Keratinocyte (primary cell): ENCODE measurements at regions not wholly inside any gene's neighbourhood (a gene's known extent, or its start where the extent isn't known, plus 50 kb on each side); places are given as distances from the start of the nearest gene placed in this dataset.

Experiments used
- DNase-seq: peaks from one replicate; pipeline ENCODE4 v3.0.0-alpha.2; 2011; ENCODE audit warnings: low read depth, missing footprints, low spot score
- FAIRE-seq: peaks from 2 replicates; lab custom pipeline; 2011; peaks lifted over from hg19 to GRCh38; lab: Jason Lieb, UNC
- H2AFZ ChIP-seq: 2 replicates; pipeline ENCODE4 v1.6.0; 2012; ENCODE audit warnings: low read length, control low read depth, inconsistent platforms; ENCODE audit not compliant: control insufficient read depth
- H3K27ac ChIP-seq: 2 replicates; pipeline ENCODE4 v1.5.1; 2011; ENCODE audit warnings: low read length; ENCODE audit not compliant: control insufficient read depth, insufficient read depth
- H3K27me3 ChIP-seq: 3 replicates; pipeline ENCODE4 v1.6.0; 2011; ENCODE audit warnings: low read length; ENCODE audit not compliant: control insufficient read depth, insufficient read depth; ENCODE audit errors: extremely low read depth
- H3K36me3 ChIP-seq, 2 experiments: 2 replicates in 1 of 2; 3 replicates in 1 of 2; pipeline ENCODE4 v1.5.1; 2011; ENCODE audit warnings: low read length in 2 of 2, mild to moderate bottlenecking in 1 of 2; ENCODE audit not compliant: control insufficient read depth in 2 of 2, insufficient read depth in 2 of 2; ENCODE audit errors: extremely low read depth in 1 of 2
- H3K4me1 ChIP-seq: 3 replicates; pipeline ENCODE4 v1.5.1; 2011; ENCODE audit warnings: low read length; ENCODE audit not compliant: control insufficient read depth, insufficient read depth; ENCODE audit errors: extremely low read depth
- H3K4me2 ChIP-seq: 3 replicates; pipeline ENCODE4 v1.6.0; 2011; ENCODE audit warnings: low read depth, low read length; ENCODE audit not compliant: control insufficient read depth, insufficient read depth; ENCODE audit errors: extremely low read depth
- H3K4me3 ChIP-seq, 3 experiments: fragments of 200-600 bp in 1 of 3; sonication (generic) in 1 of 3; 2 replicates in 2 of 3; 3 replicates in 1 of 3; pipeline ENCODE4 v1.5.1; 2011 to 2016; ENCODE audit warnings: low read length in 3 of 3, mild to moderate bottlenecking in 3 of 3, control low read depth in 2 of 3, inconsistent platforms in 1 of 3, low read depth in 1 of 3, mixed read lengths in 1 of 3, mixed run types in 1 of 3, moderate library complexity in 1 of 3; ENCODE audit not compliant: control insufficient read depth in 2 of 3, insufficient read depth in 2 of 3; ENCODE audit errors: extremely low read depth in 1 of 3
- H3K79me2 ChIP-seq: 2 replicates; pipeline ENCODE4 v1.6.0; 2012; ENCODE audit warnings: low read length; ENCODE audit not compliant: control insufficient read depth, insufficient read depth
- H3K9ac ChIP-seq: 3 replicates; pipeline ENCODE4 v1.6.0; 2011; ENCODE audit warnings: low read length; ENCODE audit not compliant: control insufficient read depth, insufficient read depth; ENCODE audit errors: extremely low read depth
- H3K9me1 ChIP-seq: 3 replicates; pipeline ENCODE4 v1.6.0; 2011; ENCODE audit warnings: low read length; ENCODE audit not compliant: control insufficient read depth, insufficient read depth; ENCODE audit errors: extremely low read depth
- H3K9me3 ChIP-seq: 2 replicates; pipeline ENCODE4 v1.5.1; 2012; ENCODE audit warnings: low read depth, low read length; ENCODE audit not compliant: control insufficient read depth
- H4K20me1 ChIP-seq: 3 replicates; pipeline ENCODE4 v1.6.0; 2011; ENCODE audit warnings: low read length; ENCODE audit not compliant: control insufficient read depth, insufficient read depth; ENCODE audit errors: extremely low read depth
- EZH2 ChIP-seq: IDR thresholded peaks from one replicate; pipeline ENCODE4 v1.6.1; 2012; ENCODE audit warnings: inconsistent platforms, mild to moderate bottlenecking, low read length, moderate library complexity
- dilution Hi-C: fragments of 300-500 bp; cut with MboI; formaldehyde crosslinking; loops from one replicate; pipeline ENCODE4 v1.7.0; 2020; ENCODE audit warnings: low sequenced_read_pairs; ENCODE audit not compliant: extremely low pct_ligation_motif_present
- TF ChIP-seq, protein P1 (sequence below), 3 experiments: IDR thresholded peaks in 1 of 3; conservative IDR thresholded peaks in 1 of 3; optimal IDR thresholded peaks in 1 of 3; 2 replicates in 2 of 3; 3 replicates in 1 of 3; pipeline versions ENCODE3 to v1.5.1; 2011; ENCODE audit warnings: low read length in 3 of 3, mild to moderate bottlenecking in 3 of 3, moderate library complexity in 2 of 3, control low read depth in 1 of 3, inconsistent platforms in 1 of 3; ENCODE audit not compliant: insufficient read depth in 2 of 3; ENCODE audit errors: extremely low read depth in 1 of 3

DNA sequence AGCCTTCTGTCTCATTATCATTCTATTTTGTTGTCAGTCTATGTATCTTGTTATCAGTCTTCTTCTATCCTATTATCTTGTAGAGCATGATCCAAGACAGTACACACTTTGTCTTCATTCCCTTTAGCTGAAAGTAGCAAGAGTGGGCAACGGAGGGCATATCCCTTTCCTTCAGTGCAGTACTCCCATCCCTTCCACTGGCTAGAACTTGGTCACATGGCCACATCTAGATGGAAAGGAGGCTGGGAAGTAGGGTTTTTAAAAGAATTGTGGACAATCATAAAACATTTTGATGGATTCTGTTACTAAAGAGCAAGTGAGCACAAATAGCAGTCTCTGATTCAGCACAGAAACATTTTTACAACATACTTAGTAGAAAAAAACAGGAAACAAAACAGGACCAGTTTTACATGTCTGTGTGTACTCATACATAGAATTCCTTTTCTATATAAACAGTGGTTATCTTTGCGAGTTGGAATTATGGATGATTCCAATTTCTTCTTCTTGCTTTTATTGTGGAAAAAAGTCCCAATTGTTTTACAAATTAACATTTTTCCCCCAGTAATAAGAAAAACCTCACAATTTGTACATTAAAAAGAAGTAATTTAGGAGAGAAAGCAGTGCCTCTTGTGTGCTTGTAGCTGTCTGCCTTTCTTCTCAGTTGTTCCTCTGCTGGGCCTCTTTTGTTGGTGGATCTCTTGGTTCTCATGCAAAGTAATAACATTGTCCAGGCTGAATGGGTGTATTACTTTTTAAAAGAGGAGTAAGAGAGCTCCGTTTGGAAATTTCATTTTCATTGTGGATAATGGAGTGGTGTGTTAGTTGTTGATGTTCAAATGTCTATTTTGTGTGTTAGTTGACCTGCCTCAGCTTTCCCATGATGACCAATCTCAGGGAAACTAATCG, 410.9 kb upstream of the TRPC7 start:
- H3K27me3 ChIP-seq = peaks cover 3% of the 10 kb centered on the region
- TF ChIP-seq EZH2 = no peak
- TF ChIP-seq, protein P1, sequence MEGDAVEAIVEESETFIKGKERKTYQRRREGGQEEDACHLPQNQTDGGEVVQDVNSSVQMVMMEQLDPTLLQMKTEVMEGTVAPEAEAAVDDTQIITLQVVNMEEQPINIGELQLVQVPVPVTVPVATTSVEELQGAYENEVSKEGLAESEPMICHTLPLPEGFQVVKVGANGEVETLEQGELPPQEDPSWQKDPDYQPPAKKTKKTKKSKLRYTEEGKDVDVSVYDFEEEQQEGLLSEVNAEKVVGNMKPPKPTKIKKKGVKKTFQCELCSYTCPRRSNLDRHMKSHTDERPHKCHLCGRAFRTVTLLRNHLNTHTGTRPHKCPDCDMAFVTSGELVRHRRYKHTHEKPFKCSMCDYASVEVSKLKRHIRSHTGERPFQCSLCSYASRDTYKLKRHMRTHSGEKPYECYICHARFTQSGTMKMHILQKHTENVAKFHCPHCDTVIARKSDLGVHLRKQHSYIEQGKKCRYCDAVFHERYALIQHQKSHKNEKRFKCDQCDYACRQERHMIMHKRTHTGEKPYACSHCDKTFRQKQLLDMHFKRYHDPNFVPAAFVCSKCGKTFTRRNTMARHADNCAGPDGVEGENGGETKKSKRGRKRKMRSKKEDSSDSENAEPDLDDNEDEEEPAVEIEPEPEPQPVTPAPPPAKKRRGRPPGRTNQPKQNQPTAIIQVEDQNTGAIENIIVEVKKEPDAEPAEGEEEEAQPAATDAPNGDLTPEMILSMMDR (optimal IDR thresholded peaks at IDR 0.05 in 1 of 3, IDR thresholded peaks at IDR 0.05 in 1 of 3, conservative IDR thresholded peaks at IDR 0.05 in 1 of 3; ENCODE audit: extremely low read depth in 1 of 3, insufficient read depth in 2 of 3, low read length in 3 of 3) = no peak
- no peak overlapping the region for H2AFZ ChIP-seq
- DNase-seq (no peak), FAIRE-seq (no peak)
- H3K27ac ChIP-seq = no peak overlapping the region
- H3K9me1 ChIP-seq = no peaks in the 10 kb centered on the region
- H3K9me3 ChIP-seq = no peaks in the 10 kb centered on the region
- no peak overlapping the region for H3K9ac ChIP-seq
- no peak overlapping the region for H3K4me3 ChIP-seq
- no peak overlapping the region for H3K4me2 ChIP-seq
- dilution Hi-C loops = no loop called here
- H3K79me2 ChIP-seq = no peaks in the 10 kb centered on the region
- H4K20me1 ChIP-seq = no peaks in the 10 kb centered on the region
- H3K36me3 ChIP-seq = no peaks in the 10 kb centered on the region
- H3K4me1 ChIP-seq = no peaks in the 10 kb centered on the region

DNA sequence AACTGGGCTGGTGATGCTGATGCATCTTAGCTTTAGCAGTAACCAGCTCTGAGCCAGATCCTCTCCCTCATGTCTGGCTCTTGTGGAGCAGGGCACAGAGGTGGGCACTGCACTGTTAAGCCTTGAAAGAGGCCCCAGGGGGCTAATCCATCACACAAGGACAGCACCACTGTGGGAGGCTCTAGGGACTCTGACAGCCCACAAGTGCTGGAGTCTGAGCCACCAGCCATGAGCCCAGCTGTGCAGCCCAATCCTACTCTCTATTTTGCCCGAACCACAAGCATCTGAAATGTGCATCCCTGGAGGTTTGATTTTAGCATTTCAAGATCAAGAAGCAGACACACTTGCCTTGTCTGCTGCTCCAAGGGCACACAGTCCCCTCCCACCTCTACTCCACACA, 407.1 kb upstream of the TRPC7 start:
- FAIRE-seq = no peak
- no peak overlapping the region for H3K27ac ChIP-seq

More for the DNA sequence above, 407.1 kb upstream of the TRPC7 start:
- Histone ChIP-seq H3K27me3 (no peaks in the 10 kb centered on the region), H3K9ac (no peak overlapping the region), H3K9me3 (no peaks in the 10 kb centered on the region), H4K20me1 (no peaks in the 10 kb centered on the region), H3K4me1 (no peaks in the 10 kb centered on the region), H3K36me3 (no peaks in the 10 kb centered on the region), H3K4me2 (no peak overlapping the region), H3K79me2 (no peaks in the 10 kb centered on the region), H3K4me3 (no peak overlapping the region), H3K9me1 (no peaks in the 10 kb centered on the region), H2AFZ (no peak overlapping the region)
- no peak for DNase-seq
- TF ChIP-seq, protein P1 (optimal IDR thresholded peaks at IDR 0.05 in 1 of 3, IDR thresholded peaks at IDR 0.05 in 1 of 3, conservative IDR thresholded peaks at IDR 0.05 in 1 of 3; ENCODE audit: extremely low read depth in 1 of 3, insufficient read depth in 2 of 3, low read length in 3 of 3) = no peak
- TF ChIP-seq EZH2 = no peak
- dilution Hi-C loops = no loop called here
